Astrocyte of the cerebellum (primary cell): ENCODE measurements at regions not wholly inside any gene's neighbourhood (a gene's known extent, or its start where the extent isn't known, plus 50 kb on each side); places are given as distances from the start of the nearest gene placed in this dataset.

Experiments used
- DNase-seq: peaks from one replicate; pipeline ENCODE4 v3.0.0-alpha.2; 2011; ENCODE audit warnings: low read depth
- H3K4me3 ChIP-seq: 2 replicates; pipeline ENCODE4 v1.5.1; 2011; ENCODE audit warnings: mild to moderate bottlenecking, low read depth, low read length, moderate library complexity
- CTCF ChIP-seq: IDR thresholded peaks from 2 replicates; pipeline ENCODE4 v1.5.1; 2012; ENCODE audit warnings: low read length, low read depth, moderate library complexity, mild to moderate bottlenecking; ENCODE audit errors: missing control alignments
- in situ Hi-C: cut with HindIII; loops from 2 replicates; pipeline ENCODE4 v1.10.0; 2017; ENCODE audit warnings: low sequenced_read_pairs

DNA sequence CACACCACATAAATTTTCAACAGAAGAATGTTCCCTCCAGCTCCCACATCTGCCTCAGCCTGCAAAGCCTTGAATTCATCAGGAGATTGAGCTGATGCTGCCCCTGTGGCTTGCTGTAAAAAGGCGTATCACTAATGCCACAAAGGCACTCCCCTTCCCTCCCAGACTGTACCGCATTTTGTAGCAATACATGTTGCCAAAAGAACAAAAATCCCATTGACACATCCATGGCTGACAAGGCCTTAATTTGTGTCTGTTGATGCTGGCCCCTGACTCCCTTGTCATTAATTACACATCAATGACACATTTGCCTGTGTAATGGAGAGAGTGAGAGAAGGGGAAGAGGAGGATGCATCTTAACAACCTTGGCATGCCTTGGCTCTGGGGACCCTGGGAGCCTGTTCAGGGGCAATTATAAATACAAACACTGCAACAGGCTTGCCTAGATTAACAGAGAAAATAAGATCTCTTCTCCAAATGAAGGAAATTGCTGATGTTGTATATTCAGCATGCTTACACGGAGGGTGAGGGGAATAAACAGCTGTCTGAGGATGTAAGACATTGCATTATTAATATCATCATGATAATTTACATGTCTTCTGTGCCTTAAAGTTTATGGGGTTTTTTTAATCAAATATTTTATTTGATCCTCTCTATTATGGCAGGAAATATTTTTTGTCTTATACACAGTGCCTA, 264.0 kb downstream of the SUCLG1 start:
- H3K4me3 ChIP-seq: no peak overlapping the region
- in situ Hi-C loops: no loop called here
- TF ChIP-seq CTCF: no peak
- DNase-seq: no peak

DNA sequence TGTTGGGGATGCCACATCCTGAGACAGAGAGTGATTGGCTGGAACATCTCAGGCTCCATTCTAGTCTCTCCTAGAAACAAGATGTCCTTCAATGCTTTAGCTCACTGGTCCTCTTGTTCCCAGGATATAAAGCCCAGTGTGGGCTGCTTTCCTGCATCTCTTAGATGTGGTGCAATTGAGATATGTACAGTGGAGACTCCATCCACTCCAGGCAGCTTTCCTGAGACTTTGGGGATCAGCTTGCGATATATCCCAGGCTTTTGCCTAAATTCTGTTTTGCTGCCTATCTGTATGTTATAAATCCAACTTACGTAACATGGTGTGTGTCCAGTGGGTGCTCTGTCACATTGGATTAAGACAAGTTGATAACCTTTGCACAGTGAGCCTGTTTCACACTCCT, 264.9 kb downstream of the SUCLG1 start:
- in situ Hi-C loops: no loop called here
- TF ChIP-seq CTCF: no peak
- H3K4me3 ChIP-seq: no peak overlapping the region
- DNase-seq: no peak

- in situ Hi-C loops: no loop called here
- no peak for DNase-seq
- no peak overlapping the region for H3K4me3 ChIP-seq
- no peak for TF ChIP-seq CTCF
These were observed 271.8 kb downstream of the SUCLG1 start for GRCh38 chr2:84187258-84187657.

DNA sequence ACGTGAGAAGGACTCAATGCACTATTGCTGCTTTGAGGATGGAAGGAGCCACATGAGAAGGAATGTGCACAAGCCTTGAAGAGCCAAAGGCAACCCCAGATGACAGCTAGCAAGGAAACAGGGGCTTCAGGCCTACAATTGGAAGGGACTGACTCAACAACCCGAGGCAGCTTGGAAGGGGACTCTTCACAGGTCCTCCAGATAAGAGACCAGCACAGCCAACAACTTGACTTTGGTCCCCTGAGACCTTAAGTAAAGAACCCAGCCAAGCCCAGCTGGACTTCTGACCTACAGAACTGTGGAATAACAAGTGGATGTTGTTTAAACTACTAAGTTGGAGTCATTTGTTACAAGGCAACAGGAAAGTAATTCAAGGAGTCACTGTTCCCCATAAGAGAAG, 277.2 kb downstream of the SUCLG1 start:
- TF ChIP-seq CTCF: no peak
- no peak overlapping the region for H3K4me3 ChIP-seq
- in situ Hi-C loops: no loop called here
- no peak for DNase-seq

DNA sequence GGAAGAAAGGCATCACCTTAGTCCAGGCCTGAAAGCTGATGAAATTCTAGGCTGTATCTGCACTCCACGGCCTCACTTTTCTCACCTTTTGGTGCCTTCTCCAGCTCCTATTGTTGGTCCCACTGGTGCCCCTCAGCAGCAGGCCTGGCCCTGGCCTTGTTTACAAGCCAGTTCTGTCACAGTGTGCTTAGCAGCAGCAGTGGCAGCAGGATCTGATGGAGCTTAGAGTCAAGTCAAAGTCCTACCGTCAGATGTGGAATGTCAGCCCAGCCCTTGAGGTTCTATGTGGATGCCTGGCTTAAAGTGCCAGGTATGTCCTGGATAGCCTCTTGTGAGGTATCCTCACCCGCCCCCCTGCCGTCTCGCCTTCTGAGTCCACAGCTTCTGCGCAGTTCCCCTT, 281.3 kb downstream of the SUCLG1 start:
- in situ Hi-C loops: no loop called here
- no peak for DNase-seq
- no peak overlapping the region for H3K4me3 ChIP-seq
- no peak for TF ChIP-seq CTCF

DNA sequence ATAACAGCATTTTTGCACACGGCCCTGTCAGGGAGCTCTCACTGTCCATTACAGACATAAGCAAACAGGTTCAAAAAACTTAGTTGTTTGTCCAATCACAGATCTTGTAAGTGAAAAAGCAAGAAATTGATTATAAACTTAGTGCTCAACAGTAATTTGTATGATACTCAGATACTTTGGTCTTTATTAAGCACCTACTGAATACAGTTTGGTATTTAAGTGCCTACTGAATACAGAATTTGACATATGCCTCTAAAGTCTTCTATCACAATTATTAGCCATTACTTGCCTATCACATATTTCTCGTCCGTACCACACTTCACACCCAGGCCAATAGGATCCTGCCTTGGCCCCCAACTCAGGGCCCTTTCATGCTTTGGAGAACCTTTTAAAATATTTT, 283.1 kb downstream of the SUCLG1 start:
- in situ Hi-C loops: no loop called here
- no peak for DNase-seq
- TF ChIP-seq CTCF: no peak
- H3K4me3 ChIP-seq: no peak overlapping the region
